Bronchial epithelial cell (primary cell): ENCODE measurements at regions not wholly inside any gene's neighbourhood (a gene's known extent, or its start where the extent isn't known, plus 50 kb on each side); places are given as distances from the start of the nearest gene placed in this dataset.

Source experiments
- DNase-seq: peaks from one replicate; pipeline ENCODE4 v3.0.0-alpha.2; 2010; ENCODE audit warnings: low read depth
- FAIRE-seq: peaks from 2 replicates; lab custom pipeline; 2011; peaks lifted over from hg19 to GRCh38; lab: Jason Lieb, UNC
- H3K27me3 ChIP-seq: 2 replicates; pipeline ENCODE4 v1.5.1; 2011; ENCODE audit warnings: low read length; ENCODE audit not compliant: control insufficient read depth, insufficient read depth
- H3K36me3 ChIP-seq: 2 replicates; pipeline ENCODE4 v1.5.1; 2011; ENCODE audit warnings: low read length; ENCODE audit not compliant: control insufficient read depth, insufficient read depth
- H3K4me3 ChIP-seq: 2 replicates; pipeline ENCODE4 v1.5.1; 2011; ENCODE audit warnings: mild to moderate bottlenecking, low read depth, low read length, control low read depth
- CTCF ChIP-seq: IDR thresholded peaks from 2 replicates; pipeline ENCODE4 v1.5.1; 2011; ENCODE audit warnings: mild to moderate bottlenecking, moderate library complexity, low read length, control low read depth, inconsistent platforms; ENCODE audit not compliant: insufficient read depth, severe bottlenecking

- no peaks in the 10 kb centered on the region for H3K27me3 ChIP-seq
- no peak for FAIRE-seq
- DNase-seq = no peak
- no peak for TF ChIP-seq CTCF
- no peak overlapping the region for H3K4me3 ChIP-seq
- H3K36me3 ChIP-seq = no peaks in the 10 kb centered on the region
Observed at GRCh38 chr2:129212299-129212958, 767.0 kb upstream of the RAB6C start.

- Histone ChIP-seq H3K27me3 (no peaks in the 10 kb centered on the region), H3K36me3 (no peaks in the 10 kb centered on the region), H3K4me3 (no peak overlapping the region)
- DNase-seq (no peak), FAIRE-seq (peak; percentile 28)
- TF ChIP-seq CTCF = no peak
Observed at GRCh38 chr2:129224022-129224421, 755.4 kb upstream of the RAB6C start.

- no peak for FAIRE-seq
- Histone ChIP-seq H3K4me3 (no peak overlapping the region), H3K36me3 (no peaks in the 10 kb centered on the region), H3K27me3 (no peaks in the 10 kb centered on the region)
- TF ChIP-seq CTCF = no peak
- DNase-seq = no peak
Observed at GRCh38 chr2:129224486-129224885, 755.0 kb upstream of the RAB6C start.

GRCh38 chr2:129229196-129229595 is 750.3 kb upstream of the RAB6C start:
- no peak for TF ChIP-seq CTCF
- no peak for FAIRE-seq

GRCh38 chr2:129229830-129230441 is 749.5 kb upstream of the RAB6C start:
- FAIRE-seq = no peak
- Histone ChIP-seq H3K36me3 (no peaks in the 10 kb centered on the region), H3K4me3 (no peak overlapping the region), H3K27me3 (no peaks in the 10 kb centered on the region)
- no peak for TF ChIP-seq CTCF
- DNase-seq = peak; percentile 10

More at GRCh38 chr2:129229196-129229595, 750.3 kb upstream of the RAB6C start:
- no peaks in the 10 kb centered on the region for H3K36me3 ChIP-seq
- DNase-seq = no peak
- no peak overlapping the region for H3K4me3 ChIP-seq
- no peaks in the 10 kb centered on the region for H3K27me3 ChIP-seq
